Activated CD4-positive, alpha-beta T cell treated with anti-CD3 and anti-CD28 coated beads, Interleukin-10, Interleukin-2, amounts not matched to agents 100 ng/mL and 50 ng/mL, durations not matched to agents 16 hours and 8 hours (primary cell): ENCODE measurements at regions not wholly inside any gene's neighbourhood (a gene's known extent, or its start where the extent isn't known, plus 50 kb on each side); places are given as distances from the start of the nearest gene placed in this dataset.
"Not testable (repeated sequence)": the region's sequence is repeated elsewhere in the genome, so short reads cannot be mapped to it uniquely, and the experiment has no call there.

ENCODE experiments used
- DNase-seq: peaks from one replicate; pipeline ENCODE4 v3.0.0-alpha.2; 2020

DNA sequence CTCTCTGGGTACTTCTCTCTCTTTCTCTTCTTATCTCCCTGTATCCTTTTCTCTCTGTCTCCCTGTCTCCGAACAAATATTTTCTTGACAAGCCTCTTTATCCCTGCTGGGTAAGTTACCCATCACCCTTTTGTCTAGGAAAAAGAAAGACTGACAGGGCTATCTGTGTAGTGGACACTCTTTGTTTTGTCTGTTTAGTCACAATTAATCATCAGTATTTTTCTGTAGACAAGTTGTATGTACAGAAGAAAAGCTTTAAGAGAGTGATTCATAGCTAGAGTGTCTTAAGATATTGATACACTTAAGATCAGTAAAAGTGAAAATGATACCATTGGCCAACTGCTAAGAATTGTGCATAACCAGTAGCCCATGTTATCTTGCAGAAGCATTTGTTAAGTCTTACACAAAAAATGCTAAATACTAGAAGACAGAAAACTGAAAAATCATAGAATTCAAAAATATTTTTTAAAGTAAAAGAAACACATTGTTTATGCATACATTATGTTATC is 1043.8 kb upstream of the EDIL3 start:
- DNase-seq, result no peak

DNA sequence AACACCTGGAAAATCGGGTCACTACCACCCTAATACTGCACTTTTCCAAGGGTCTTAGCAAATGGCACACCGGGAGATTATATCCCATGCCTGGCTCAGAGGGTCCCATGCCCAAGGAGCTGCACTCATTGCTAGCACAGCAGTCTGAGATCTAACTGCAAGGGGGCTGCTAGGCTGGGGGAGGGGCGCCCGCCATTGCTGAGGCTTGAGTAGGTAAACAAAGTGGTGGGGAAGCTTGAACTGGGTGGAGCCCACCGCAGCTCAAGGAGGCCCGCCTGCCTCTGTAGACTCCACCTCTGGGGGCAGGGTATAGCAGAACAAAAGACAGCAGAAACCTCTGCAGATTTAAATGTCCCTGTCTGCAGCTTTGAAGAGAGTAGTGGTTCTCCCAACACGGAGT is 1047.0 kb upstream of the EDIL3 start:
- DNase-seq, result not testable (repeated sequence)

GRCh38 chr5:85441156-85441555 is 1056.5 kb upstream of the EDIL3 start:
- no peak for DNase-seq

GRCh38 chr5:85441853-85442252 is 1057.2 kb upstream of the EDIL3 start:
- no peak for DNase-seq

GRCh38 chr5:85452322-85453025 is 1067.8 kb upstream of the EDIL3 start:
- peak; percentile 1 for DNase-seq

GRCh38 chr5:85453026-85453349 is 1068.3 kb upstream of the EDIL3 start:
- DNase-seq, result no peak

DNA sequence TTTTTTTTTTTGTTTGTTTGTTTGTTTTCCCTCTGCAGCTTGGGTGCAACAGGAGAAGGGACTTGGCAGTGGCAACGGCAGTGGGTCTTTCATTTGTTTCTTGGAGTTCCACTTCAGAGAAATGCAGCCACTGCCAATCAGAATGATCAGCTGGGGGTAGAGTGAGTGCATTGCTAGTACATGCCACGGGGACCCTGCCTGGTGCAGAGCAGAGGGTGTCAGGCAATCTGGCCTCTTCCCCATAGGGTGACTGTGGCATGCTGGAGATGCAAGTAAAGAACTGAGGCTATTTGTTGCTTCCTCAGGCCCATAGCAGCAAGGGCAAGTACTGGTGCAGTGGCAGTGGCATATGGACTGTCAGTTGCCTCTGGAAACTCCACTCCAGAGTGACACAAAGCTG is 1073.6 kb upstream of the EDIL3 start:
- no peak for DNase-seq

DNA sequence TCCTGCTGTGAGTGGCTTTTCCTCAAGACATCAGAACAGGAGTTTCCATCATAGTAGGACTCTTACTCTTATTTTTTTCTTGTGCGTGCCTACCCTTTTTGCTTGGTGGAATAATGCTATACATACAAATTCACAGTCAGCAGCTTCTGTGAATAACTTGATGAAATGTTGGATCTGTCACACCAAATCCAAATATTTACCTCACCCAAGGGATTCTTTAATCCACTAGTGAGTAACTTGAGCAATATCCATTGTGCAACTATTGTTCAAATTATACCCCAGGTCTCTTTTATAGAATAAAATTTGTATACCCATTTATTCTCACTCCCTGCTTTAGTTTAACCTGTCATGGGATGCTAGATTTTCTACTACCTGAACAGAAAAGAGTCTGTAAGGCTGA is 1078.3 kb upstream of the EDIL3 start:
- no peak for DNase-seq

DNA sequence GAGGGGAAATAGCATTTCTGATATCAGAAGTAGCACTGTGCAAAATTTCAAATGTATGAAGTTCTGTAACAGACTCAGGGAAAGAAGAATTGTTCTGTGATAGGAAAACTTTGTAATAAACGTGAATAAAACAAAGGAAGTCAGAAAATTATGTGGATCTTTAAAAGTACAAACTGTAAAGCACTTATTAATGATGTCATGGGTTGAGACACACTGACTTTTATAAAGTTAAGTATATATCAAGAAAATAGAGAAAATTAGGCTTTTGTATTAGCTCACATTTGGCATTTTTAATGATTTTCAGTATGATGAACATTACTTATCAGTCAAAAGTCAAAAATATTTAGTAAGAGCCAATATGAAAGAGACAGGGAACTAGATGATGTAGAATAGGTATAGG is 1081.7 kb upstream of the EDIL3 start:
- no peak for DNase-seq

DNA sequence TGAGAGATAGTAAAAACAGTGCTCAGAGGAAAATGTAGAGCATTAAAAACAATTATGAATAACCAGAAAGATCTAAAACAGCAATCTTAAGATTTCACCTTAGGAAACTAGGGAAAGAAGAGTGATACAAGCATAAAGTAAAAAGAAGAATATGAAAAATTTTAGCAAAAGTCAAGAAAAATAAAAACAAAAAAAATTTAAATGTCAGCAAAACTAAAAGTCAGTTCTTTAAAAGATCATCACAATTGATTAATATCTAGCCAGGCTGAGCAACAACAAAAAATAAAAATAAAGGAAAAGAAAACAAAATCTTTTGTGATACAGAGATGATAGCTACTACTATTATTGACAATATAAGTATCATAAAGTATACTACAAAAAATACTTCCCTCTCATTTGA is 1088.1 kb upstream of the EDIL3 start:
- no peak for DNase-seq

- not testable (repeated sequence) for DNase-seq
Measured at GRCh38 chr5:85475151-85475550, 1090.5 kb upstream of the EDIL3 start.

DNA sequence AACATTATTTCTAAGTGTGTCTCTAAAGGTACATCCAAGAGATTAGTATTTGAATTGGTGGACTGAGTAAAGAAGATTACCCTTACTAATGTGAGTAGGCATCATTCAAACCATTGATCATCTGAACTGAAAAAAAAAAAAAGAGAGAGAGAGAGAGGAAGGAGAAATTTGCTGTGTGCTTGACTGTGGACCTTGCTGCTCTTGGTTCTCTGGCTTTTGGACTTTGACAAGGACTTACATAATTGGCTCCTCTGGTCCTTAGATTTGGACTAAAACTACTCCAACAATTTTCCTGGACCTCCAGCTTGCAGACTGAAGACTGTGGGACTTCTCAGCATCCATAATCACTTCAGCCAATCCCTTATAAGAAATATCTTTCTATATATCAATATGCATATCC is 1091.9 kb upstream of the EDIL3 start:
- DNase-seq, result no peak

GRCh38 chr5:85479849-85480248 is 1095.2 kb upstream of the EDIL3 start:
- no peak for DNase-seq

GRCh38 chr5:85484982-85485574 is 1100.4 kb upstream of the EDIL3 start:
- DNase-seq, result no peak

GRCh38 chr5:85488295-85488694 is 1103.6 kb upstream of the EDIL3 start:
- DNase-seq, result no peak

DNA sequence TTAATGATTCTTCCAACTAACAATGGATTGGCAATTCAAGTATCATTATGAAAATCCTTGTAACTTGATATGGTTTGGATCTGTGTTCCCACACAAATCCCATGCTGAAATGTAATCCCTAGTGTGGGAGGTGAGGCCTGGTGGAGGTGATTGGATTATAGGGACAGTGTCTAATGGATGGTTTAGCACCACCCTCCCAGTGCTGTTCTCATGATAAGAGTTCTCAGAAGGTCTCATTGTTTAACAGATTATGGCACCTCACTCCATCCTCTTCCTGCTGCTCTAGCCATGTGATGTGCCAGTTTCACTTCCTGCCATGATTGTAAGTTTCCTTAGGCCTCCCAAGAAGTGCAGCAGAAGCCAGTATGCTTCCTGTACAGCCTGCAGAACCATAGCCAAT is 1116.2 kb upstream of the EDIL3 start:
- no peak for DNase-seq

GRCh38 chr5:85512896-85513295 is 1104.8 kb upstream of the COX7C start:
- DNase-seq, result no peak

GRCh38 chr5:85515588-85515987 is 1102.2 kb upstream of the COX7C start:
- DNase-seq, result no peak

- no peak for DNase-seq
Measured at GRCh38 chr5:85517386-85517785, 1100.4 kb upstream of the COX7C start.

GRCh38 chr5:85533341-85534047 is 1084.2 kb upstream of the COX7C start:
- DNase-seq, result no peak

GRCh38 chr5:85538362-85538761 is 1079.4 kb upstream of the COX7C start:
- DNase-seq, result no peak

GRCh38 chr5:85545129-85545528 is 1072.6 kb upstream of the COX7C start:
- no peak for DNase-seq

DNA sequence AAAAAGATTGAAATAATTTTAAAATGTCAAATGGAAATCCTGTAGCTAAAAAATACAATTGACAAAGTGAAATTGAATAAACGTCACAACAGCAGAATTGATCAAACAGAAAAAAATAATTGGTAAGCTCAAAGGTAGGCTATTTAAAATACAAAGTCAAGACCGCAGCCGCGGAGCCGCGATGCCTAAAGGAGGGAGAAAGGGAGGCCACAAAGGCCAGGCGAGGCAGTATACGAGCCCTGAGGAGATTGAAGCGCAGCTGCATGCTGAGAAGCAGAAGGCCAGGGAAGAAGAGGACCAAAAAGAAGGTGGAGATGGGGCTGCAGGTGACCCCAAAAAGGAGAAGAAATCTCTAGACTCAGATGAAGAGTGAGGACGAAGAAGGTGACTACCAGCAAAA is 1068.5 kb upstream of the COX7C start:
- DNase-seq, result no peak

DNA sequence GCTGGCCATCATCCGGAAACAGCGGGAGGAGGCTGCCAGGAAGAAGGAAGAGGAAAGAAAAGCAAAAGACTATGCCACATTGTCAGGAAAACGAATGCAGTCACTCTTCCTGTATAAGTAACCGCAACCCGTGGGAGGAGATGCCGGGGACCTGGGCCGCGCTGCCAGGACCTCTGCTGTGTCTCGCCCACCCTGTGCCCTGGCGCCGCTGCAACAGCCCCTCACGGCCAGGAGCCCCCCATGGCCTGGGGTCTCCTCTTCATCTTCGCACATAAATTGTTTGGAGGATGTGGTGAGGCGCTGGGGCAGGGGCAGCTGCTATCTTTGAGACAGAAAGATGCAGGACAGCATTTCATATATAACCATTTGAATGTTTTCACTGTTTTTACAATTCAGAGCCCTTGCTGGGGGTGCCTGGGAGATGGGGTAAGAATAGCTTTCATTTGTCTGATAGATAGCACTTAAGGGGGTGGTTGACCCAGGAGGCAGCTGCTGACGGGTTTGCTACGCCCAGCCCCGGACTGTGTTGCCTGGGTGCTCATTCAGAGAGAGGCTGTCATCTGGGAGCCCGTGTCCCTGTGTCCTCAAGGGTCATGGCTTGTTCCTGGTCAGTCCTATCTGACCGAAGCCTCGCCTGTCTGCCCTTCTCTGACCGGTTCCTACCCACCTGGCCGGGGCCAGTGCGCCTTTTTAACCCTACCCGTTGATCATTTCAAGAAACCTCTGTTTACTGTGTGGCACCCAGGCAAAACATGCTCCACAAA is 1067.7 kb upstream of the COX7C start:
- DNase-seq, result no peak
